ENCODE measurements at regions not wholly inside any gene's neighbourhood (a gene's known extent, or its start where the extent isn't known, plus 50 kb on each side); places are given as distances from the start of the nearest gene placed in this dataset.
"Not testable (repeated sequence)": the region's sequence is repeated elsewhere in the genome, so short reads cannot be mapped to it uniquely, and the experiment has no call there.

GRCh38 chr19:20371911-20372310 is 193.7 kb downstream of the ZNF737 start:
- DNase-seq (ENCODE audit: low read depth) = no peak
- H3K4me3 ChIP-seq (ENCODE audit: low read depth, low read length) = no peak overlapping the region

GRCh38 chr19:20371304-20371703 is 194.3 kb downstream of the ZNF737 start:
- not testable (repeated sequence) for DNase-seq (ENCODE audit: low read depth); H3K4me3 ChIP-seq (ENCODE audit: low read depth, low read length)

More at GRCh38 chr19:20371911-20372310, 193.7 kb downstream of the ZNF737 start:
- TF ChIP-seq CTCF (conservative IDR thresholded peaks at IDR 0.05; ENCODE audit: low read depth, low read length) = no peak

- DNase-seq (ENCODE audit: low read depth) = no peak
- TF ChIP-seq CTCF (conservative IDR thresholded peaks at IDR 0.05; ENCODE audit: low read depth, low read length) = no peak
- H3K4me3 ChIP-seq (ENCODE audit: low read depth, low read length) = no peak overlapping the region
Observed at GRCh38 chr19:20367811-20368294, 197.7 kb downstream of the ZNF737 start.

- DNase-seq (ENCODE audit: low read depth) = no peak
- TF ChIP-seq CTCF (conservative IDR thresholded peaks at IDR 0.05; ENCODE audit: low read depth, low read length) = no peak
- no peak overlapping the region for H3K4me3 ChIP-seq (ENCODE audit: low read depth, low read length)
Observed at GRCh38 chr19:20365146-20365545, 198.1 kb downstream of the ZNF486 start.

- no peak for DNase-seq (ENCODE audit: low read depth)
- no peak overlapping the region for H3K4me3 ChIP-seq (ENCODE audit: low read depth, low read length)
- TF ChIP-seq CTCF (conservative IDR thresholded peaks at IDR 0.05; ENCODE audit: low read depth, low read length) = no peak
Observed at GRCh38 chr19:20359933-20360720, 193.1 kb downstream of the ZNF486 start.

- not testable (repeated sequence) for DNase-seq (ENCODE audit: low read depth); H3K4me3 ChIP-seq (ENCODE audit: low read depth, low read length)
Observed at GRCh38 chr19:20358841-20359465, 191.9 kb downstream of the ZNF486 start.

- no peak overlapping the region for H3K4me3 ChIP-seq (ENCODE audit: low read depth, low read length)
- TF ChIP-seq CTCF (conservative IDR thresholded peaks at IDR 0.05; ENCODE audit: low read depth, low read length) = no peak
- DNase-seq (ENCODE audit: low read depth) = no peak
Observed at GRCh38 chr19:20357921-20358320, 190.9 kb downstream of the ZNF486 start.

GRCh38 chr19:20351244-20351643 is 184.2 kb downstream of the ZNF486 start:
- DNase-seq (ENCODE audit: low read depth) = no peak
- TF ChIP-seq CTCF (conservative IDR thresholded peaks at IDR 0.05; ENCODE audit: low read depth, low read length) = no peak
- no peak overlapping the region for H3K4me3 ChIP-seq (ENCODE audit: low read depth, low read length)
